NCI-H1436 (cell line): ENCODE measurements at regions not wholly inside any gene's neighbourhood (a gene's known extent, or its start where the extent isn't known, plus 50 kb on each side); places are given as distances from the start of the nearest gene placed in this dataset.

Experiments used
- DNase-seq: peaks from one replicate; lab custom pipeline; 2025; lab: John Stamatoyannopoulos, UW

DNA sequence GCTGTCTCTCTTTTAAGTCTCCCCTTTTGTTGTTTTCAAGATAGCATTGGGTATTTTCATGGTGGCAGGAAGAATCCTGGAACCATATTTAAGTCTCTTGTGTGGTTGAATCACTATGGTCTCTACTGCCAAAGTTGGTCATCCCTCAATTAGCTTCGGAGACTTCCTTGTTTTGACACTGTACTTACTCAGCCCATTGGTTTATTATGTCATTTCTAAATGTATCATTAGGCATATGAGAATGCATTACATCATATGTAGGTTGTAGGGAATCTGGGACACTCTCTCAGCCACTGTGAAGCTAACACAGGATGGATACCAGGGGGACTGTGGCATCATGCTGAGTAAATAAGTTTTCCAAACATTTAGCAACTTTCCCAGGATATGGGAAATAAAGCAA, 211.8 kb downstream of the DTHD1 start:
- DNase-seq = no peak

GRCh38 chr4:36494016-36494415, 212.6 kb downstream of the DTHD1 start:
- no peak for DNase-seq

GRCh38 chr4:36494747-36495146, 213.3 kb downstream of the DTHD1 start:
- DNase-seq = no peak

DNA sequence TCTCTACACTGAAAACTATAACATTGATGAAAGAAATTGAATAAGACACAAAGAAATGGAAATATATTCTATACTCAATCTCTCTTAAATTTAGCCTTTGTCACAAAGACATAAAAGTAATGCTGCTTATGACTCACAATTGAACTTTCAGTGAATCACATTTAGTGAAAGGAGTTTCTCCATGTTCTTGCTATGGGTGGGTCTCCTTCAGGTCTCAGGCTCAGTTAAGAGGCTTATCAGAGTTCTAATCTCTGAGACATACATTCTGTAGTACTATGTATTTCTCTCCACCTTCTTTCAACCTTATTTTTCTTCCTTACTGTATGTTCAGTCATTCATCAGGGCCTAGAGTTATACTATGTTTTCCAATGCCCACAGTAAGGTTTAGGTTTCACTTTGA, 220.9 kb downstream of the DTHD1 start:
- DNase-seq = no peak

GRCh38 chr4:36508394-36508793, 227.0 kb downstream of the DTHD1 start:
- DNase-seq = no peak

DNA sequence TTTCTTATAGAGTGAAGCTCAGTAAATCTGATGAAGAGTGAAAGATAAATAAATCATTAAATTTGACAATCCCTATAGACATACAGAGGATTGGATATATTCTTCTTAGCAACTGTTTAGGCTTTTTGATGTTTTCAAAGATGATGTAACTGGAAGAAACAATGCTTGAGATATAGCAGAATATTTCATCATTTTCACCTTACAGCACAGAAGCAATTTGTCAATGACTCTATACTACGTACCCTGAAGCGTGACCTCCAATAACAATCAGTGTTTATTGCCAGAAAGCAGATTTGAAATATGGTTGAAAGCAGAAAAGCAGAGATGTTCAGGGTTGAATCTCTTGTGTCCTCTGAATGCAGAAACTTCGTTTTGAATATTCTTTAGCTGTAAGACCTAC, 228.4 kb downstream of the DTHD1 start:
- DNase-seq = no peak

DNA sequence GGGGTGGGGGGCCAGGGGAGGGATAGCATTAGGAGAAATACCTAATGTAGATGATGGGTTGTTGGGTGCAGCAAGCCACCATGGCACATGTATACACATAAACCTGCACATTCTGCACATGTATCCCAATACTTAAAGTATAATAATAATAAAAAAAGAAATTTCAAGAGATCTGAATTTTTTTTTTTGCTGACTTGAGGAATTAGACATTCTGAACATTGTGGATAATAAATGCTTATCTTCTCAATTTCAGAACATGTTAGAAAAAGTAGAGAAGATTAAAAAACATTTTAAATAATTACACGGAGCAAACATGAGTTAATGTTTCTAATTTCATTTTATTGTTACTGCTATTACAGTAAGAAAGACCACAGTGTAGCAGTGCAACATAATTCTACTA, 230.4 kb downstream of the DTHD1 start:
- no peak for DNase-seq

- no peak for DNase-seq
These were observed 235.2 kb downstream of the DTHD1 start for GRCh38 chr4:36516522-36517095.

DNA sequence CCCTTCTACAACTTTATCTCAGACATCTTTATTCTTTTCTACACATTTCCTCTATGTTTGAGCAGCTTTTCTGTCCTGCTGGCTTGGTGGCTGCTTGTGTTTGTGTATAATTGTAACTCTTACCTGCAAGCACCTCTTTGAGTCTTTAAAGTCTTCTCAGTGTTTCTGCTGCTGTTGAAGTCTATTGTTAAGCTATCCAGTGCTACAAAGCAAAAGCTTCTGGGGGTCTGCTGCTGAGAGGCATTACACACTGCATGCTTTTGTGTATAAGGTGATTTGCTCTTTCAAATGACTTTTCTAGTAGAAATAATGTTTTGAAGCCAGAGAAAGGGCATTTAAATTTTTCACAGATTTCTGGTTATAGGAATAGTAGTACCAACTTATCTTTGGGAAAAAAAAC, 241.8 kb downstream of the DTHD1 start:
- no peak for DNase-seq

- no peak for DNase-seq
These were observed 251.4 kb downstream of the DTHD1 start for GRCh38 chr4:36532670-36533379.

- no peak for DNase-seq
These were observed 252.5 kb downstream of the DTHD1 start for GRCh38 chr4:36533944-36534343.

DNA sequence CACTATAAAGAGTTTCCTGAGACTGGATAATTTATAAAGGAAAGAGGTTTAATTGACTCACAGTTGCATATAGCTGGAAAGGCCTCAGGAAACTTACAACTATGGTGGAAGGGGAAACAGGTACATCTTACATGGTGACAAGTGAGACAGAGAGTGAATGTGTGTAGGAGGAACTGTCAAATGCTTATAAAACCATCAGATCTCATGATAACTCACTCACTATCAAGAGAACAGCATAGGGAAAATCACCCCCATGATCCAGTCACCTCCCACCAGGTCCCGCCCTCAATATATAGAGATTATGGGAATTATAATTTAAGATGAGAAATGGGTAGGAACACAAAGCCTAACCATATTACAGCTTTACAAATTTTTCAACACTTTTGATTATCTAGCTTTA, 266.0 kb downstream of the DTHD1 start:
- DNase-seq = no peak

- no peak for DNase-seq
These were observed 267.8 kb downstream of the DTHD1 start for GRCh38 chr4:36549252-36549651.

DNA sequence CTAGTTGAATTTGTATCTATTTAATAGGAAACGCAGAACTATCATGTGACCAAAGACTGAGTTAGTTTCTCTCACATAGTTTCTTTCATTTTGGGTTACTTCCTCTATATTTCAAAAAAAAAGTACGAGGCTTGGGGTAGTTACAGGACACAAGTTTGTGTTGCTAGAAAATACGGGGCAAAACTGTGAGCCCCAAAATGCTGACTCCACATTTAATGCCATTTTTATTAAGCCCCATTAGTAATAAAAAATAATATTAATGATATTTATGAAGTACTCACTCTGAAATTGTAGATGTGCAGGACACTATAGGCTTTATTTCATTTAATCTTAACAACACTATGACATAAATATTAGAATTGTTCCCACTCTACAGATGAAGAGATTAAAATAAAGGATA, 268.6 kb downstream of the DTHD1 start:
- no peak for DNase-seq

- DNase-seq = no peak
These were observed 270.3 kb downstream of the DTHD1 start for GRCh38 chr4:36551697-36552214.

DNA sequence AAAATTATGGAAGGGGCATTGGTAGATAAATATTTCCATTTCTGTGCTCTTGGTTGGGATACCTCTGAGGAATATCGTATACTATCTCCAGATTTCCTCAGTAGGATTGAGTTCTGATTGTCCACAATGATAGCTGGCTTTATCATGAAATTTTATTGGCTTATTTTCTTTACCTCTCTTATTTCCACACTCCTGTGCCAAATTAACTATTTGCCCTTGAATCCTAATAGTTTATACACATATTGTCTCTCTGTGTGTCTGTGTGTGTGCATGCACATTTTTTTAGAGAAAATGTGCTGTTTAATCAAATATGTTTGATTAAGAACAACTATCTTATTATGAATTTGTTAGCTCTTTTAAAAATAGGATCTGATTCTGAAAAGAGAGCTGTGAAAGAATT, 271.6 kb downstream of the DTHD1 start:
- no peak for DNase-seq

- DNase-seq = no peak
These were observed 272.0 kb downstream of the DTHD1 start for GRCh38 chr4:36553453-36553852.

- DNase-seq = no peak
These were observed 275.6 kb downstream of the DTHD1 start for GRCh38 chr4:36556984-36557383.

DNA sequence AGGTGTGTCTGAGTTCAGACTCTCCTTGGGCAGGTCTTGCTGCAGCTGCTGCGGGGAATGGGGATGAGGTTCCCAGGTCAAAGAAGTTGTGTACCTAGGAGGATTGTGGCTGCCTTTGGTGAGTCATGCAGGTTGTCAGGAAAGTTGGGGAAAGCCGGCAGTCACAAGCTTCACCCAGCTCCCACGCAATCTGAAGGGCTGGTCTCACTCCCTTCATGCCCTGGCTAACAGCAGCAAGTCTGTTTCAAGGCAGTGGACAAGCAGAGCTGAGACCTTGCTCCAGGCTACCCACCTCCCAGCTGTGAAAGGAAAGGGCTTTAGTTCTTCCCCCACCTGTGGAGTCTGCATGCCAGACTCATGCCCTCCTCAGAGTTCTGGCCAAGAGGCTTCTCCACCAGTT, 287.2 kb downstream of the DTHD1 start:
- no peak for DNase-seq

GRCh38 chr4:36573441-36573840, 292.0 kb downstream of the DTHD1 start:
- no peak for DNase-seq

GRCh38 chr4:36574816-36575215, 293.4 kb downstream of the DTHD1 start:
- no peak for DNase-seq

DNA sequence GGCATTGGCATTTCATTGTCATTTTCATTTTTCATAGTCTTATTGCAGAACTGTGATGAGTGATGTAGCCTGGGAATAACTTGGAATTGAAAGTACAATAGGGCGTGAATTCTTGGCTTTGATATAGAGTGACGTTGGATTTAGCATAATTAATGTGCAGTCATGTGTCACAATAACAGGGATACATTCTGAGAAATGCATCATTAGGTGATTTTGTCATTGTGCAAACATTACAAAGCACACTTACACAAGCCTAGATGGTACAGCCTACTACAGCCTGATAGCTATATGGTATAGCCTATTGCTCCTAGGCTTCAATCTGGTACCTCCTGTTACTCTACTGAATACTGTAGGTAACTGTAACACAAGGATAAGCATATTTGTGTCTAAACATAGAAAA, 300.8 kb downstream of the DTHD1 start:
- no peak for DNase-seq

DNA sequence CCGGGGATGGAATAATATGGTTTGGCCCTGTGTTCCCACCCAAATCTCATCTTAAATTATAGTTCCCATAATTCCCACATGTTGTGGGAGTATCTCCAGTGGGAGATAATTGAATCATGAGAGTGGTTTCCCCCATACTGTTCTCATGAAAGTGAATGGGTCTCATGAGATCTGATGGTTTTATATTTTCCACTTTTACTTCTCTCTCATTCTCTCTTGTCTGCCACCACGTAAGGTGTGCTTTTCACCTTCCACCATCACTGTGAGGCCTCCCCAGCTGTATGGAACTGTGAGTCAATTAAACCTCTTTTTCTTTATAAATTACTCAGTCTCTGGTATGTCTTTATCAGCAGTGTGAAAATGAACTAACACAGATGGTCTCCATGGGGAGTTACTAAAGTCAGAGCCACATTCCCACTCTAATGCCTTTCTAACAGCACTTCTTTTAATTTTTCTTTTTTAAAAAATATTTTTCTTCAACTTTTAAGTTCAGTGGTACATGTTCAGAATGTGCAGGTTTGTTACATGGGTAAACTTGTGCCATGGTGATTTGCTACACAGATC, 306.6 kb downstream of the DTHD1 start:
- DNase-seq = no peak

GRCh38 chr4:36590343-36590742, 308.9 kb downstream of the DTHD1 start:
- no peak for DNase-seq
